NCI-H446 treated with DMSO at 0.1 percent for 48 hours (cell line): ENCODE measurements at regions not wholly inside any gene's neighbourhood (a gene's known extent, or its start where the extent isn't known, plus 50 kb on each side); places are given as distances from the start of the nearest gene placed in this dataset.

Experiments
- DNase-seq: peaks from one replicate; lab custom pipeline; 2025; lab: John Stamatoyannopoulos, UW

DNA sequence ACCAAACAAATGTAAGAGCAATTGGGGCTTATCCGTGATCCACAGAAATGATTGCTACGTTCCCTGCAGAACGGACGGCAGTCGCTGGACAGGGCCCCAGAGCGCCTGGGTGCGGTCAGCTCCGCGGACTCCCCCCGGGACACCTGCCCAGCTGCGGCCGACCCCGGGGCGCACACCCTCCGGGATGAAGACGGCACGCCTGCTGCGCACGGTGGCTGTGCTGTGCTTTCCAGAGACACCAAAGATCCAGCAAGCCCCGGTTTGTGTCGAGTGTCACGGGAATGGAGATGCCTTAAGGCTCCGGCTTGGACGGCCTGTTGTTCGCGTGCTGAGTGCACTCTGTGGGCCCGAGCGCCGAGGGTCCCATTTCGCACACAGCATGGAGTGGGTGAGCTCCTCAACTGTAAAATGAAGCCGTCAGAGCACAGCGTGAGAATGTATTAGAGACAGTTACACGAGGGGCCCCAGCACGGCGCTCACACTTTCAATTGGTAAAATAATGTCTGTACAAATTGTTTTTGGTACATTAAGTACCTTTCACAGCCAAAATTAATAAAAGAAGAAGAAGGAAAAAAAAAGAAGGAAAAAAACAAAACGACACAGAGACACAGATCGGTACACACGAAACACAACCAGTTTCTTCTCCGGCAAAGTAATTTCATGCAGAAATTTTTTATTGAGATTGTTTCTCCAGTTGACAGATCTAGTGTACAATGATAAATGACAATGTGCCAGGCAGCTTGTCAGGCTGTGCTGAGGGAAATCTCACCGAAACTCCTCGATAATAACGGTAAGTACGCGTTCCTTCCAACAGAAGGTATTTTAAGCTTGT lies 615.8 kb upstream of the SALL3 start:
- DNase-seq = no peak

DNA sequence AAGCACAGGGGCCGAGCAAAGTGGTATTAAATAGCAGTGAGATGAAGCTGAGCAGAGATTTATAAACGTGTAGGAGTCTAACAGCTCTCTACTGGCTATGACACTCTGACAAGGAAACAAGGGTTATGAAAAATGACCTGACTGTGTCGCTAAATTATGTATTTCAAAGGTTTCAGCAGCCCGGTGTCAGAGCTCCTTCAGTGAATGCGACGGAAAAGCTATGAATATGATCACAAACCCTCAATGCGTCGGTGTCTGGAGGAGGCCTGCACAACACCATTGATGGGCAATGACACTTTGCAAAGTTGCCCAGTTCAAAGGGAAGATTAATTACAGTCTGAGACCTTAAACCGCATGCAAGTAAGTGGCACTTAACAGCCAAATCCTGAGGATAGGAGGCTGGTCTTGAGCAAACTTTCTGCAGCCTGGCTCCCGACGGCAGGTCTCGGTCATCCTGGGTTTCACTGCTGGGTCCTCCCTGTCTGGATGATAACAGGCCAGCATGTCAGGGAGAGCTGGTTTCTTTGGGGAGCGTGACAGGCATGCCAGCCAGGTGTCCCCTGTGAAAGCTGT lies 615.1 kb upstream of the SALL3 start:
- no peak for DNase-seq

DNA sequence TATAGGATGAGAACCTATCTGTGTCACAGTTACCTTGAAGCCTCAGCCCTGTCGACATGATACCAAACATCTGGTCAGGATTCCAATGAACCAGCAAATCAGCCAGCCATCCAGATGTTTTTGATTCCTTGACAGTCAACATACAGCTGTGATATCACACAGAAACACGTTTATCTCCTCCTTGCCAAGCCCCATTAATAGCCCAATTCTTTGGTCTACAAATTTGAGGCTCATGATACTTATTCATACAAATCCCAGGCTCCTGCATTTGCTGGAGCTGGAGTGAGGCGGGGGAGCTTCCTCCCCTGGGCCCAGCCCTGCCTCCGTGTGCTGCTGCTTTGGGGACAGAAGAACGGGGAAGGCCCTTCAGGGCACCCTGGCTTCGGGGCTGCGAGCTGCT lies 611.6 kb upstream of the SALL3 start:
- no peak for DNase-seq

DNA sequence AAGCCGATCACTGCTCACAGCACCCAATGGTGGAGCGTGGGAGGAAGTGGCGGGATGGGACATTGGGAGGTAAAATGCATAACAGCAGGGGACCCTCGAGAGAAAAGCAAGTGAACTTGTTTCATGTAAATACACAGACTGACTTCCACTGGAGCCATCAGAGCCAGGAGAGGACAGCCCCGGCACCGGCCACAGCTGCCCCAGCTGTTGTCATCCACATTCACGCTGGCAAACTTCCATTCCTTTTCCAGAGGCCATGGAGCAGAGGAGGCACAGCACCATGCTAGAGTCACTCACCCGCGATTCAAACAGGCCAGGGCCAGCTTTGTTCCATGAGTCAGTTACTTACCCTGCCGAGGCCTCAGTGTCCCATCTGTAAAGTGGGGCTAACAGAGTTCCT lies 610.9 kb upstream of the SALL3 start:
- DNase-seq = no peak

DNA sequence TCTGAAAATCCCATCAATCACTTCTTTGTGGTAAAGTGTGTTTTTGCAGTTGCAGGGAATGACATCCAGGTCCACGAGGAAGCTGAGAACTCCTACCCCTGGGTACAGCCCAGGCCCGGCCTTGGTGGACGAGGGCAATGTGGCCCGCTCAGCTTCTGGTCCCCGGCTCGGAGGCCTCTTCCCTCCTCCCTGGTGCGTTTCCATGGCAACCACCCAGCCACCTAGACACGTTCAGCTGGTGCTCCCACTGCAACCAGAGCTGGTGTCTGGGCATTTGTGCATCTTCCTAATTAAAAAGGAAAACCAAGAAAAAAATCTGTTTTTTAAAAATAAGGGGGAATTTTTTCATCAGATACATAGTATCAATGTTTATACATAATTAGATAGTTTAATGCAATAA lies 603.6 kb upstream of the SALL3 start:
- DNase-seq = no peak

- no peak for DNase-seq
Observed at GRCh38 chr18:78378403-78378802, 601.2 kb upstream of the SALL3 start.

DNA sequence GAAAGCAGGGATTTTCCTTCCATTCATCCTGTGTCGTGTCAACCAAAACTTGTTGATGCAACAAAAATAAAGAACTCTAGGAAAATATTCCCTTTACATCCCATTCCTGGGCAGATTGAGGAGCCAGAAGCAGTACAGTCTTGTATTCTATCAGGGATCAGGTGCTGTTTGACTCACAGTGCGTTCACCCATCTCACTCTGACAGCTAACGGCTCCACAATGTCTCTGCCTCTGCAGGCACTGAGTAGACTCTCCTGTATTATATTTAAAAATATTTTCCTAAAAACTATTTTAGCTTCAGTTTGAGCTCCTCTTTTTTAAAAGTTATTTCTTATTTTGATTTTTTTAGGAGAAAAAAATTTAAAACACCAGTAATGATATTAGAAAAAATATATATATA lies 600.6 kb upstream of the SALL3 start:
- DNase-seq = no peak

DNA sequence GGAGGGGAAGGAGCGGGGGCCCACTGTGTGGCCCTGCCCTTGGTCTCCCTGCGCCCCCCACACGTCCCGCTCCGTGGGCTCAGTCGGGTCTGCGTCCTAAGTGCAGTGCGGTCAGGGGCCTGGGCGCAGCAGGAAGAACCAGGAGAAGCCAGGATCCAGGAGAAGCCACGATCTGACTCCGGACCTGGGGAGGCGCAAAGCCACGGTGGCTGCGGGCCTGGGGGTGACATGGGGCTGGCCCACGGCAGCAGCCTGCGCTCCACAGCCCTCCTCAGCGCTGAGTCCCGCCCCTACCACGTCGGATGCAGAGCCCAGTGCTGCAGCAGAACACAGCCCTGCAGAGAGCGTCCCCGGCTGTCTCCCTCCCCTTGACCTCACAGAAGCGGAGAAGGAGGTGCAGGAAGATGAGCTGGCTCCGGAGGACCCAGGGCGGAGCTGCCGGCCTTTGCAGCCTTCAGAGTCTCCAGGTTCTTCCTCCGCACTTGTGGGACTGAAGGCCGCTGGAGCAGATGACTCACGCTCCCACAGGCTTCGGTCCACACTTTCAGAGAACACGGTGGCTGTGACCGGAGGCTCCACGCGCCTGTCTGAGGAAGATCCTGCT lies 589.2 kb upstream of the SALL3 start:
- DNase-seq = no peak

- DNase-seq = no peak
Observed at GRCh38 chr18:78390952-78391348, 588.7 kb upstream of the SALL3 start.

DNA sequence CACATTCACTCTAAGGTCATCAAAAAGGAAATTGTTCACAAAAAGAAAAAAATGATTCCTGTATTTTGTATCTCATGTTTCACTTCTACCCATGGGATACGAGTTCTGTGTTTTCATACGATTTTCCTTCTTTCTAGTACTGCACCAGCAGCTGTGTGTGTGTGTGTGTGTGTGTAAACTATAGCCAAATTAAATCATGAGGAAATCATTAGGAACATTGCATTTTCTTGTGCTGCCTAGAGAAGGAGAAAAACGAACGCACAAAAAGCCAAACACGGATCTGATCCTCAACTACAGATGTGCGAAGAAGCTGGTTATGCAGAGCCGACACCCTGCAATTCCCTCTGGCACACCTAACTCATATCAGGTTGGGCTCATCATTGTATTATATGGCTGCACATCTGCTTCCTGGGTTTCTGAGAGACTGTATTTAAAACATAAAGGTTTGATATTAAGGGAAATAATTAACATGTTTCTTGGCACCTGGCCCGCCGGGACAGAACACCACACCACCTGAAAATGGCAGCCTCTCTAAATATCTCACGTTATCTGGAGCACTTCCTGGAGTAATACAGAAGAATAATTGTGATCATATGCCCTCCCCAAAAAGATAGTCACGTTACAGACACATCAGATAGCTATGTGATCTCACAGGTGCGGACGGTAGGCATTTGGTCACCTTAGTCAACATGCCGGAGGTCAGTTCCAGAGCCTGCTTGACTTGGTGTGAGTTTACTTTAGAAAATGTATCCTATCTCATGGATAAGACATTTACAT lies 586.3 kb upstream of the SALL3 start:
- DNase-seq = no peak

DNA sequence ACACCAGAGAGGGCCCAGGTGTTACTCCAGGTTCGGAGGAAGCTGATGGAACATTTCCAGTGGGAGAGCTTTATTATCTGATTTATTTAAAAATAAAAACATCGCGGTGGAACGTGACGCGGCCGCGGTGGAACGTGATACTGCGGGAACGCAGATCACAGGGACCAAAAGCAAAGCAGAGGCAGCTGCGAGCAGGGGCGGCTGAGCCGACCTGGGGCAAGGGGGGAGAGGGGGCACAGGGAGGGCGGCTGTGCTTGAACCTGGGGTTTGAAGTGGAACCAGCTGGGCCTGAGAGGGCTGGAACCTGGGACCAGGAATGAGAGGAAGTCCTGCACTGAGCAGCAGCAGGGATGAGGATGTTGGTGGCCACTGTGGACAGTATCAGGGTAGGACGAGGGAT lies 583.5 kb upstream of the SALL3 start:
- no peak for DNase-seq

GRCh38 chr18:78396756-78397155 lies 582.9 kb upstream of the SALL3 start:
- no peak for DNase-seq

- no peak for DNase-seq
Observed at GRCh38 chr18:78399992-78400503, 579.6 kb upstream of the SALL3 start.

- DNase-seq = no peak
Observed at GRCh38 chr18:78402440-78402839, 577.2 kb upstream of the SALL3 start.

- DNase-seq = no peak
Observed at GRCh38 chr18:78402966-78403365, 576.7 kb upstream of the SALL3 start.

- DNase-seq = no peak
Observed at GRCh38 chr18:78403371-78403770, 576.2 kb upstream of the SALL3 start.

DNA sequence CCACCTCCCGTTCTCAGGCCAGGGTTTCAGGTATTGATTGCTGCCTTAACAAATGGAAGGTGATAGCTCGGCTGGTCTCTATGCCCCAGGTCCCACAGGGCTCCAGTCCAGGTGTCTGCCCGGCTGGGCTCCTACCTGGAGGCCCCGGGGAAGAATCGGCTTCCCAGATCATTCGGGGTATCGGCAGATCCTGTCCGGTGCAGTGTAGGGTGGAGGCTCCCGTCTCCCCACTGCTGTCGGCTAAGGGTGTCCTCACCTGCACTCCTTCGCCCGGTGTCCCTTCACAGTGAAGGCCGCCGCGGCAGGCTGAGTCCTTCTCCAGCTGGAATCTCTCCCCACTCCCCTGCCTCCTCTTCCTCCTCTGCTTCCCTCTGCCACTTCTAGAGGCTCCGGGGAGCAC lies 573.9 kb upstream of the SALL3 start:
- no peak for DNase-seq

- no peak for DNase-seq
Observed at GRCh38 chr18:78406743-78407465, 572.7 kb upstream of the SALL3 start.

DNA sequence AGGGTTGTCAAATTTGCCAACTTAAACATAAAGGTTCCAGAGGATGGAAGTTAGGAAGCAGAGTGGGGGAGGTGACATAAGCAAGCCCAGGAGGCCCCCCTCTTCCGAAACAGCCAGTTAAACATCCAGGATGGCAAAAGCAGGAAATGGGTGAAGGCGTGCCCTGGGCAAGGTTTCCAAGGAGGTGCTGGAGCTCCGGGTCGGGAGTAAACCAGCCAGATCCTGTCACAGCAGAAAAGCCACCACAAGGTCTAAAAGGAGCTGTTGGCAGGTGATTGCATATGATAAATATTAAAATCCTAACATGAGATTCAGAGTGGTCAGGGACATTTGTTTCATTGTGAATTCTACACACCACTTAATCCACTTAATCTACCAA lies 572.2 kb upstream of the SALL3 start:
- no peak for DNase-seq

DNA sequence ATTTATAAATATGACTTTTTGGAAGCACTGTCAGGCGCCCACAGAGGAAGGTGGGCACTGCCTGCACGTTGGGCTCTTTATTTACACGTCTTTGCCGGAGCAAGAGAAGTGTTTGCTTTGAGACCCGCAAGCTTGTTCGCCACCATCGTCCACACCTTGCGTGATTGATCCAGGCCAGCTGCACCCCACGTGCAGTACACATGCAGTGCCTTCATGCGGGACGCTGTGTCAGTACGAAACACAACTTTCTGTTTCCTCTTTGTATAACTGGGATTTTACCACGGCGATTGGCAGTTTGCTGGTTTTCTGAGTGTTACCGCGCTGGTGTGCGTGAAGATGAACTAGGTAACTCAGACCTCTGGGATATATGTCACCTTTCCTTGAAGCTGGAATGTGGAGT lies 571.0 kb upstream of the SALL3 start:
- DNase-seq = no peak

DNA sequence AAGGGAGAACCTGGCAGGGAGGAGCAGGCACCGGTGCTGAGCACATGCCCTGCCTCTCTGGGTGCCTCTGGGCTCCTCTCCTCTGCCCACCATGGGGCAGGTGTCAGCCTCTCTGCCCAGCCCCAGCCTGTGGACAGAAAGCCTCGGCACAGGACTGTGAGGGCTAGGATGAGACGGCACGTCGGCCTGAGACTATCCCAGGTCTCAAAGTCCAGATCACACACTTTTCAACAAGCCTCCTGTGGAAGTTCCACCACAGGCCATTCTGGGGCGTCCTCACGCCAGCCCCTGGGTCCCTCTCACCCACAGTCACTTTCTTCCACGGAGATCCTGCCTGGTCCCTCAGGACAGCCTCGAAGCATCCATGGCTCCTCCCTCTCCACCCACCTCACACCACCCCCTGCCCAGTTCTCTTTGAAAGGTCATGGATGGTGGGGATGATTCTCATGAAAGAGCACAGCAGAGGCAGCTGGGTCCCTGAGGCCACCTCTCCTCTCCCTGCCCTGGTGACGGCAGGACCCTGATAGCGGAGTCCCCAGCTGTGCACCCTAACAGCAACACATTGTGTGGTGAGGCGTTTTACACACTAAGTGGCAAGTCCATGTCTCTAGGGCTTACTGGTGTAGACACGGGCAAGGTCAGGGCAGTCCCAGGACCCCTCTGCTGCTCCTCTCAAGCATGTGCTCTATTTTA lies 569.4 kb upstream of the SALL3 start:
- DNase-seq = no peak
